CD14-positive monocyte (primary cell): ENCODE measurements at regions not wholly inside any gene's neighbourhood (a gene's known extent, or its start where the extent isn't known, plus 50 kb on each side); places are given as distances from the start of the nearest gene placed in this dataset.
"Not testable (repeated sequence)": the region's sequence is repeated elsewhere in the genome, so short reads cannot be mapped to it uniquely, and the experiment has no call there.

Experiments
- DNase-seq, 3 donors: peaks; one replicate each; pipeline ENCODE4 v3.0.0-alpha.2; 2011 to 2022
- H2AFZ ChIP-seq: 2 replicates; pipeline ENCODE4 v1.6.0; 2012; ENCODE audit warnings: mild to moderate bottlenecking, low read depth, low read length, inconsistent platforms; ENCODE audit not compliant: insufficient read depth, poor library complexity, severe bottlenecking
- H3K27ac ChIP-seq, 2 donors: 1 replicate in 1 of 2; 2 replicates in 1 of 2; pipeline ENCODE4 v1.5.1; 2012 to 2013; ENCODE audit warnings: low read length in 2 of 2, control low read depth in 1 of 2, inconsistent platforms in 1 of 2, low read depth in 1 of 2, mild to moderate bottlenecking in 1 of 2
- H3K27me3 ChIP-seq, 2 donors: one replicate each; pipeline versions ENCODE4 v1.6.0 to v1.6.1; 2011 to 2013; ENCODE audit warnings: low read length in 2 of 2; ENCODE audit not compliant: control insufficient read depth in 2 of 2, insufficient read depth in 2 of 2
- H3K36me3 ChIP-seq, 2 donors: replicated peaks in 1 of 2; 1 replicate in 1 of 2; 2 replicates in 1 of 2; pipeline versions ENCODE4 v1.5.1 to v1.6.1; 2012 to 2013; ENCODE audit warnings: low read length in 2 of 2, control low read depth in 1 of 2, inconsistent platforms in 1 of 2, mild to moderate bottlenecking in 1 of 2; ENCODE audit not compliant: insufficient read depth in 2 of 2, control insufficient read depth in 1 of 2
- H3K4me1 ChIP-seq, 2 donors: 1 replicate in 1 of 2; 2 replicates in 1 of 2; pipeline versions ENCODE4 v1.5.1 to v1.6.1; 2012 to 2013; ENCODE audit warnings: low read length in 2 of 2, control low read depth in 1 of 2, inconsistent platforms in 1 of 2, mild to moderate bottlenecking in 1 of 2, moderate library complexity in 1 of 2; ENCODE audit not compliant: insufficient read depth in 2 of 2, control insufficient read depth in 1 of 2
- H3K4me2 ChIP-seq: replicated peaks from 2 replicates; pipeline ENCODE3; 2012; ENCODE audit warnings: low read length, moderate library complexity, mild to moderate bottlenecking; ENCODE audit not compliant: poor library complexity, severe bottlenecking; ENCODE audit errors: extremely low read depth
- H3K4me3 ChIP-seq, 3 experiments: fragments of 200-600 bp in 1 of 3; sonication (generic) in 1 of 3; replicated peaks in 1 of 3; 1 replicate in 2 of 3; 2 replicates in 1 of 3; pipeline ENCODE4 v1.5.1; 2011 to 2013; ENCODE audit warnings: low read length in 3 of 3, mild to moderate bottlenecking in 3 of 3, control low read depth in 2 of 3, low read depth in 2 of 3, inconsistent platforms in 1 of 3, moderate library complexity in 1 of 3
- H3K79me2 ChIP-seq: 2 replicates; pipeline ENCODE4 v1.6.0; 2012; ENCODE audit warnings: mild to moderate bottlenecking, control low read depth, inconsistent platforms, low read length, moderate library complexity; ENCODE audit not compliant: insufficient read depth
- H3K9ac ChIP-seq: 2 replicates; pipeline ENCODE4 v1.6.0; 2017; ENCODE audit warnings: low read length, mild to moderate bottlenecking; ENCODE audit not compliant: insufficient read depth, poor library complexity, severe bottlenecking
- H3K9me3 ChIP-seq, 2 donors: replicated peaks in 1 of 2; 1 replicate in 1 of 2; 2 replicates in 1 of 2; pipeline versions ENCODE4 v1.5.1 to v1.6.1; 2012 to 2013; ENCODE audit warnings: low read length in 2 of 2, control low read depth in 1 of 2; ENCODE audit not compliant: control insufficient read depth in 1 of 2, insufficient read depth in 1 of 2
- H4K20me1 ChIP-seq: 2 replicates; pipeline ENCODE4 v1.6.0; 2012; ENCODE audit warnings: mild to moderate bottlenecking, low read length, control low read depth, moderate library complexity; ENCODE audit not compliant: insufficient read depth
- H3K27ac Mint-ChIP-seq, 7 donors: one replicate each; pipeline ENCODE4 v1.8.0; 2020; ENCODE audit warnings: mild to moderate bottlenecking in 7 of 7, mixed read lengths in 7 of 7, moderate library complexity in 6 of 7, inconsistent platforms in 2 of 7
- H3K27me3 Mint-ChIP-seq, 3 donors: one replicate each; pipeline ENCODE4 v1.8.0; 2021 to 2022; ENCODE audit warnings: low read depth in 3 of 3, mild to moderate bottlenecking in 3 of 3, mixed read lengths in 3 of 3, moderate library complexity in 3 of 3, inconsistent platforms in 1 of 3
- H3K36me3 Mint-ChIP-seq, 2 donors: one replicate each; pipeline ENCODE4 v1.8.0; 2020; ENCODE audit warnings: mixed read lengths in 2 of 2, inconsistent platforms in 1 of 2, mild to moderate bottlenecking in 1 of 2
- H3K4me1 Mint-ChIP-seq: one replicate; pipeline ENCODE4 v1.8.0; 2020; ENCODE audit warnings: mild to moderate bottlenecking, mixed read lengths
- H3K4me3 Mint-ChIP-seq, 2 donors: one replicate each; pipeline ENCODE4 v1.8.0; 2020; ENCODE audit warnings: mild to moderate bottlenecking in 2 of 2, mixed read lengths in 2 of 2, moderate library complexity in 1 of 2
- H3K9me3 Mint-ChIP-seq, 7 donors: one replicate each; pipeline ENCODE4 v1.8.0; 2020 to 2022; ENCODE audit warnings: mixed read lengths in 7 of 7, mild to moderate bottlenecking in 6 of 7, moderate library complexity in 6 of 7, inconsistent platforms in 2 of 7
- CTCF ChIP-seq: fragments of 200-600 bp; IDR thresholded peaks from one replicate; pipeline ENCODE4 v1.8.0; 2022; ENCODE audit warnings: antibody characterized with exemption, mild to moderate bottlenecking
- WGBS: methylation state at CpG from one replicate; pipeline ENCODE4 v1.1.5; 2013; ENCODE audit warnings: missing lambda C conversion rate; ENCODE audit not compliant: insufficient coverage; 5-methylcytosine and 5-hydroxymethylcytosine counted together
- intact Hi-C, 2 donors: fragments of 100-400 bp; cut with micrococcal nuclease; formaldehyde crosslinking; loops; one replicate each; pipeline versions ENCODE4 v1.15.0 to v1.15.1; 2023

GRCh38 chr5:68021227-68021626 lies 194.3 kb upstream of the PIK3R1 start:
- WGBS, result no CpG with 5 or more reads among the region's 2 CpGs
- H2AFZ ChIP-seq, result no peak overlapping the region
- H3K27ac Mint-ChIP-seq, result no peak overlapping the region
- H3K79me2 ChIP-seq, result no peaks in the 10 kb centered on the region
- H3K9me3 ChIP-seq, result peaks cover 0 to 4% of the 10 kb centered on the region in 2 donors
- DNase-seq, result no peak
- no peak overlapping the region for H3K27ac ChIP-seq
- H3K9me3 Mint-ChIP-seq, result peaks cover 4 to 13% (median 6%) of the 10 kb centered on the region in 7 donors
- no peaks in the 10 kb centered on the region for H3K27me3 Mint-ChIP-seq
- no peaks in the 10 kb centered on the region for H3K27me3 ChIP-seq
- H3K4me3 Mint-ChIP-seq, result no peak overlapping the region
- H3K4me2 ChIP-seq, result no peak overlapping the region
- no peak for TF ChIP-seq CTCF
- H3K4me3 ChIP-seq, result no peak overlapping the region
- H3K36me3 ChIP-seq, result no peaks in the 10 kb centered on the region
- H3K4me1 Mint-ChIP-seq, result no peaks in the 10 kb centered on the region
- H4K20me1 ChIP-seq, result no peaks in the 10 kb centered on the region
- intact Hi-C loops, result no loop called here
- H3K4me1 ChIP-seq, result no peaks in the 10 kb centered on the region
- H3K36me3 Mint-ChIP-seq, result no peaks in the 10 kb centered on the region
- H3K9ac ChIP-seq, result no peak overlapping the region

- intact Hi-C loops, result not testable (repeated sequence)
Measured at GRCh38 chr5:68020461-68020969, 195.0 kb upstream of the PIK3R1 start.

More at GRCh38 chr5:68020461-68020969, 195.0 kb upstream of the PIK3R1 start:
- not testable (repeated sequence) for H4K20me1 ChIP-seq, H3K9me3 ChIP-seq, H3K4me3 ChIP-seq, H3K36me3 ChIP-seq, H3K27ac Mint-ChIP-seq, H3K9ac ChIP-seq, H3K4me2 ChIP-seq, H3K27me3 ChIP-seq, H3K27me3 Mint-ChIP-seq, H2AFZ ChIP-seq, H3K4me1 ChIP-seq, H3K27ac ChIP-seq, H3K79me2 ChIP-seq, H3K4me1 Mint-ChIP-seq, DNase-seq, H3K36me3 Mint-ChIP-seq
- WGBS, result 96% methylated on average over 34 of the region's 41 CpGs
- H3K4me3 Mint-ChIP-seq, result peak overlapping the region in 1 of 2 donors; percentile 16
- peaks cover 4 to 13% (median 6%) of the 10 kb centered on the region in 7 donors for H3K9me3 Mint-ChIP-seq
